Naive thymus-derived CD4-positive, alpha-beta T cell (primary cell): ENCODE measurements at regions not wholly inside any gene's neighbourhood (a gene's known extent, or its start where the extent isn't known, plus 50 kb on each side); places are given as distances from the start of the nearest gene placed in this dataset.
A peak's percentile ranks its signal among the peaks of the same experiment; 100 is the strongest.

Experiments
- ATAC-seq: fragments of 150-1000 bp; cut with Tn5 transposase; 2 replicates; pipeline ENCODE4 v1.10.0; 2021; ENCODE audit warnings: mild to moderate bottlenecking, moderate library complexity
- CTCF ChIA-PET: fragments of 350-600 bp; sonication (Branson Sonifier 250); formaldehyde crosslinking; loops from one replicate; lab custom pipeline; 2021; ENCODE audit warnings: antibody characterized with exemption; lab: Charles Lee
- POLR2A ChIA-PET: fragments of 350-600 bp; sonication (Branson Sonifier 250); formaldehyde crosslinking; loops from one replicate; lab custom pipeline; 2021; ENCODE audit warnings: antibody characterized with exemption, inconsistent platforms; lab: Charles Lee
- DNase-seq, 9 donors: peaks; one replicate each; pipeline versions ENCODE4 v3.0.0 to v3.0.0-alpha.2; 2020 to 2022; ENCODE audit warnings: mixed read lengths in 1 of 9
- H3K27ac ChIP-seq: one replicate; pipeline ENCODE4 v1.7.0; 2013; ENCODE audit warnings: mild to moderate bottlenecking, low read depth, low read length, moderate library complexity
- H3K27me3 ChIP-seq, 2 donors: one replicate each; pipeline ENCODE4 v1.7.0; 2013; ENCODE audit warnings: low read length in 2 of 2, mild to moderate bottlenecking in 2 of 2, moderate library complexity in 2 of 2; ENCODE audit not compliant: control insufficient read depth in 2 of 2, insufficient read depth in 2 of 2
- H3K36me3 ChIP-seq, 3 experiments: 1 replicate in 2 of 3; 2 replicates in 1 of 3; pipeline ENCODE4 v1.7.0; 2013; ENCODE audit warnings: low read length in 3 of 3, mild to moderate bottlenecking in 3 of 3, moderate library complexity in 1 of 3; ENCODE audit not compliant: insufficient read depth in 3 of 3, control insufficient read depth in 2 of 3
- H3K4me1 ChIP-seq, 2 donors: one replicate each; pipeline ENCODE4 v1.7.0; 2013; ENCODE audit warnings: low read length in 2 of 2, mild to moderate bottlenecking in 2 of 2, moderate library complexity in 1 of 2; ENCODE audit not compliant: control insufficient read depth in 2 of 2, insufficient read depth in 2 of 2
- H3K4me3 ChIP-seq: 2 replicates; pipeline ENCODE4 v1.7.0; 2013; ENCODE audit warnings: mild to moderate bottlenecking, low read length
- H3K9me3 ChIP-seq, 3 experiments: 1 replicate in 2 of 3; 2 replicates in 1 of 3; pipeline ENCODE4 v1.7.0; 2013; ENCODE audit warnings: low read length in 3 of 3; ENCODE audit not compliant: control insufficient read depth in 2 of 3
- H3K27ac Mint-ChIP-seq, 9 donors: one replicate each; pipeline ENCODE4 v1.8.0; 2020 to 2022; ENCODE audit warnings: mixed read lengths in 9 of 9, mild to moderate bottlenecking in 8 of 9, moderate library complexity in 5 of 9, inconsistent platforms in 2 of 9
- H3K27me3 Mint-ChIP-seq, 5 donors: one replicate each; pipeline ENCODE4 v1.8.0; 2021 to 2022; ENCODE audit warnings: mixed read lengths in 5 of 5, mild to moderate bottlenecking in 1 of 5
- H3K36me3 Mint-ChIP-seq, 5 donors: one replicate each; pipeline ENCODE4 v1.8.0; 2020 to 2022; ENCODE audit warnings: mixed read lengths in 5 of 5, mild to moderate bottlenecking in 3 of 5, inconsistent platforms in 1 of 5
- H3K4me1 Mint-ChIP-seq, 7 donors: one replicate each; pipeline ENCODE4 v1.8.0; 2020 to 2022; ENCODE audit warnings: mixed read lengths in 7 of 7, mild to moderate bottlenecking in 3 of 7, inconsistent platforms in 1 of 7
- H3K4me3 Mint-ChIP-seq, 10 donors: one replicate each; pipeline ENCODE4 v1.8.0; 2020 to 2022; ENCODE audit warnings: mild to moderate bottlenecking in 10 of 10, mixed read lengths in 10 of 10, moderate library complexity in 6 of 10, inconsistent platforms in 2 of 10
- H3K9me3 Mint-ChIP-seq, 11 donors: one replicate each; pipeline ENCODE4 v1.8.0; 2020 to 2022; ENCODE audit warnings: mixed read lengths in 11 of 11, mild to moderate bottlenecking in 4 of 11, inconsistent platforms in 1 of 11, moderate library complexity in 1 of 11
- intact Hi-C, 2 donors: fragments of 100-400 bp; cut with micrococcal nuclease; formaldehyde crosslinking; loops; one replicate each; pipeline ENCODE4 v1.15.1; 2023

DNA sequence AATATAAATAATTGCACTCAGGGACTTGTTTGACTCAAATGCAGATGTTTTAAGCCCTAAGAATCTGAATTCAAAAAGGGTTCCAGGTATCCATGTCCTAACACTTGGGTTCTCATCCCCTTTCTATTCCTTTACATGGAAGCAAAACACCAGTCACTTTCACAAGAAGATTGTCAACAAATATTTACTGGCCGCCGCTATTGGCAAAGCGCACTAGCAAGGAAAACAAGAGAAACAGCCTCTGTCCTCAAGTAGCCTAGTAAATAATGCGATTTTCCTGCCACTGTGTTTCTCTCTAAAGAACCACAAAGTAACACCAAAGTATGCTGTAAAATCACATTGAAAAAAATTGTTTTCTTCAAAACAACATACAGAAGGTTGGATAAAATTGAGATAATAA lies 66.7 kb upstream of the EZH2 start:
- H3K27ac Mint-ChIP-seq: no peak overlapping the region
- POLR2A ChIA-PET: no interaction called here
- intact Hi-C loops: no loop called here
- no peak overlapping the region for H3K4me3 Mint-ChIP-seq
- ATAC-seq (no peak), DNase-seq (no peak)
- no peak overlapping the region for H3K27ac ChIP-seq
- H3K4me1 Mint-ChIP-seq: peaks cover 0 to 2% (median 0%) of the 10 kb centered on the region in 7 donors
- CTCF ChIA-PET: no interaction called here
- H3K4me3 ChIP-seq: no peak overlapping the region
- no peaks in the 10 kb centered on the region for H3K4me1 ChIP-seq
- H3K9me3 Mint-ChIP-seq: no peaks in the 10 kb centered on the region
- H3K9me3 ChIP-seq: no peaks in the 10 kb centered on the region
- H3K27me3 ChIP-seq: no peaks in the 10 kb centered on the region
- no peaks in the 10 kb centered on the region for H3K27me3 Mint-ChIP-seq
- H3K36me3 ChIP-seq: no peaks in the 10 kb centered on the region
- no peaks in the 10 kb centered on the region for H3K36me3 Mint-ChIP-seq

- Mint-ChIP-seq H3K27ac (no peak overlapping the region), H3K4me3 (no peak overlapping the region), H3K4me1 (peaks cover under 1 to 12% (median 7%) of the 10 kb centered on the region in 7 donors), H3K36me3 (no peaks in the 10 kb centered on the region), H3K9me3 (no peaks in the 10 kb centered on the region), H3K27me3 (no peaks in the 10 kb centered on the region)
- Histone ChIP-seq H3K27ac (no peak overlapping the region), H3K9me3 (no peaks in the 10 kb centered on the region), H3K36me3 (peaks cover 0 to 5% (median 0%) of the 10 kb centered on the region in 3 experiments), H3K27me3 (no peaks in the 10 kb centered on the region), H3K4me3 (no peak overlapping the region), H3K4me1 (peaks cover 3% of the 10 kb centered on the region in 2 donors)
- CTCF ChIA-PET: no interaction called here
- no peak for DNase-seq
- intact Hi-C loops: no loop called here
- POLR2A ChIA-PET: no interaction called here
- no peak for ATAC-seq
Observed at GRCh38 chr7:148944935-148945934, 61.1 kb upstream of the EZH2 start.

GRCh38 chr7:148941598-148942275 lies 57.6 kb upstream of the EZH2 start:
- Histone ChIP-seq H3K9me3 (no peaks in the 10 kb centered on the region), H3K27me3 (no peaks in the 10 kb centered on the region), H3K4me3 (peak overlapping the region; percentile 95), H3K4me1 (peaks cover 7 to 12% of the 10 kb centered on the region in 2 donors), H3K27ac (peak overlapping the region; percentile 88), H3K36me3 (peaks cover 0 to 5% (median 0%) of the 10 kb centered on the region in 3 experiments)
- ChIA-PET CTCF (interaction anchor here (0.6 to 2.6 kb wide), 16 partner anchors 19 to 366 kb away, joined by 3 to 17 read pairs (median 3); partner anchors contain the start of gene CUL1), POLR2A (interaction anchor here (0.6 to 3.3 kb wide), 20 partner anchors 9 to 243 kb away, joined by 3 to 27 read pairs (median 4); partner anchors contain the start of genes CUL1 and EZH2)
- Mint-ChIP-seq H3K36me3 (no peaks in the 10 kb centered on the region), H3K4me3 (peak overlapping the region; percentile 86 to 99 (median 96)), H3K27me3 (no peaks in the 10 kb centered on the region), H3K27ac (peak overlapping the region; percentile 94 to 99 (median 98)), H3K4me1 (peaks cover 8 to 25% (median 20%) of the 10 kb centered on the region in 7 donors), H3K9me3 (no peaks in the 10 kb centered on the region)
- intact Hi-C loops: loop anchor here (1.0 to 2.0 kb wide), 12 partner anchors 15 to 243 kb away; partner anchors contain the start of genes CUL1 (in 2 of the 2), EZH2 (in 2 of the 2), PDIA4 (in 2 of the 2) and ZNF398 (in 1 of the 2)
- peak; percentile 78 for ATAC-seq
- DNase-seq: peak in 8 of 9 donors; percentile 55 to 78 (median 64)

GRCh38 chr7:148940702-148941597 lies 56.9 kb upstream of the EZH2 start:
- ChIA-PET CTCF (interaction anchor here (0.6 to 2.6 kb wide), 15 partner anchors 20 to 366 kb away, joined by 3 to 17 read pairs (median 4); partner anchors contain the start of gene CUL1), POLR2A (interaction anchor here (0.6 to 3.3 kb wide), 20 partner anchors 8 to 243 kb away, joined by 3 to 27 read pairs (median 4); partner anchors contain the start of genes CUL1 and EZH2)
- H3K36me3 ChIP-seq: peaks cover 0 to 5% (median 0%) of the 10 kb centered on the region in 3 experiments
- H3K4me3 ChIP-seq: peak overlapping the region; percentile 95
- H3K36me3 Mint-ChIP-seq: no peaks in the 10 kb centered on the region
- no peaks in the 10 kb centered on the region for H3K27me3 ChIP-seq
- H3K27me3 Mint-ChIP-seq: no peaks in the 10 kb centered on the region
- DNase-seq (peak; percentile 45 to 86 (median 76)), ATAC-seq (peak; percentile 88)
- H3K9me3 Mint-ChIP-seq: no peaks in the 10 kb centered on the region
- peaks cover 8 to 25% (median 20%) of the 10 kb centered on the region in 7 donors for H3K4me1 Mint-ChIP-seq
- peak overlapping the region; percentile 94 to 99 (median 98) for H3K27ac Mint-ChIP-seq
- peak overlapping the region; percentile 86 to 99 (median 96) for H3K4me3 Mint-ChIP-seq
- intact Hi-C loops: loop anchor here (1.0 to 2.0 kb wide), 12 partner anchors 14 to 243 kb away; partner anchors contain the start of genes CUL1 (in 2 of the 2), EZH2 (in 2 of the 2), PDIA4 (in 2 of the 2) and ZNF398 (in 1 of the 2)
- peak overlapping the region; percentile 88 for H3K27ac ChIP-seq
- H3K4me1 ChIP-seq: peaks cover 7 to 12% of the 10 kb centered on the region in 2 donors
- H3K9me3 ChIP-seq: no peaks in the 10 kb centered on the region

DNA sequence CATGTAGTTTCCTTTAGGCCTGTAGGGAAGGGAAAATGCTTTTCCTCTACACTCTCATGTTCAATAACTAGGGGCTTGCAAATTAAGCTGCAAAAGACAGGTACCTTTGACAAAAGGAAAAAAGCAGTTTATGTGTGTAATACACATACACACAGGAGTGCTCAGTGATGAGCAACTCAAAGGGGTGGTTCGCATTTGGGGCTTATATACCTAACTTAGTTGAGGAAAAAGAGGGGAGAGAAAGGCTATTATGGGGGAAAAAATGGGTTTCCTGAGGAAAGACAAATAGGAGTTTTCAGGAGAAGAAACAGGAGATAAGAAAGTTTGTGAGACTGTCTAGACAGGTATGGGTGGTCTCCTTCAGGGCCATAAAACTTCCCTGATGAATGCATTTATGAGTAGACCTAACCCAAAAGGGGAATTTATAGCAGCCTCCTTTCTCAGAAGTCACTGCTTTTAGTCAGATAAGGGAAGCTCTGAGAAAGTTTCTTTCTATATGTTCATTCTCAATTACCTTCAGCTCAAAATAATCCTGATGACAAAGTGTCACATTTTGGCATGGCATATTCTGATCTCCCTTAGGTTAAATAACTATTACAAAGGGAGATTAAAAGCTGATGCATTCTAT lies 55.2 kb upstream of the EZH2 start:
- intact Hi-C loops: no loop called here
- Mint-ChIP-seq H3K9me3 (no peaks in the 10 kb centered on the region), H3K27me3 (no peaks in the 10 kb centered on the region), H3K4me3 (peak overlapping the region in 7 of 10 donors; percentile 2 to 60 (median 33)), H3K36me3 (peaks cover 0 to under 1% (median 0%) of the 10 kb centered on the region in 5 donors), H3K4me1 (peaks cover 8 to 27% (median 20%) of the 10 kb centered on the region in 7 donors), H3K27ac (peak overlapping the region in 6 of 9 donors; percentile 3 to 62 (median 40))
- no peaks in the 10 kb centered on the region for H3K9me3 ChIP-seq
- H3K27me3 ChIP-seq: no peaks in the 10 kb centered on the region
- H3K36me3 ChIP-seq: peaks cover 0 to 5% (median 0%) of the 10 kb centered on the region in 3 experiments
- no peak for DNase-seq
- no peak for ATAC-seq
- CTCF ChIA-PET: interaction anchor here (1.0 kb wide), 1 partner anchor 8 kb away, joined by 3 read pairs; no protein-coding TSS in a partner anchor
- H3K4me1 ChIP-seq: peaks cover 7 to 12% of the 10 kb centered on the region in 2 donors
- no peak overlapping the region for H3K27ac ChIP-seq
- no peak overlapping the region for H3K4me3 ChIP-seq
- POLR2A ChIA-PET: interaction anchor here (0.6 to 1.1 kb wide), 5 partner anchors 26 to 164 kb away, joined by 3 to 4 read pairs (median 3); no protein-coding TSS in a partner anchor
